ENCODE measurements at regions not wholly inside any gene's neighbourhood (a gene's known extent, or its start where the extent isn't known, plus 50 kb on each side); places are given as distances from the start of the nearest gene placed in this dataset.

- no peak for TF ChIP-seq POLR2A (IDR thresholded peaks at IDR 0.05; ENCODE audit: extremely low read depth, insufficient read length)
- TF ChIP-seq MYC (IDR thresholded peaks at IDR 0.05; ENCODE audit: low read depth, low read length), result no peak
- TF ChIP-seq MAX (IDR thresholded peaks at IDR 0.05; ENCODE audit: low read depth, low read length), result no peak
- TF ChIP-seq, protein P1, sequence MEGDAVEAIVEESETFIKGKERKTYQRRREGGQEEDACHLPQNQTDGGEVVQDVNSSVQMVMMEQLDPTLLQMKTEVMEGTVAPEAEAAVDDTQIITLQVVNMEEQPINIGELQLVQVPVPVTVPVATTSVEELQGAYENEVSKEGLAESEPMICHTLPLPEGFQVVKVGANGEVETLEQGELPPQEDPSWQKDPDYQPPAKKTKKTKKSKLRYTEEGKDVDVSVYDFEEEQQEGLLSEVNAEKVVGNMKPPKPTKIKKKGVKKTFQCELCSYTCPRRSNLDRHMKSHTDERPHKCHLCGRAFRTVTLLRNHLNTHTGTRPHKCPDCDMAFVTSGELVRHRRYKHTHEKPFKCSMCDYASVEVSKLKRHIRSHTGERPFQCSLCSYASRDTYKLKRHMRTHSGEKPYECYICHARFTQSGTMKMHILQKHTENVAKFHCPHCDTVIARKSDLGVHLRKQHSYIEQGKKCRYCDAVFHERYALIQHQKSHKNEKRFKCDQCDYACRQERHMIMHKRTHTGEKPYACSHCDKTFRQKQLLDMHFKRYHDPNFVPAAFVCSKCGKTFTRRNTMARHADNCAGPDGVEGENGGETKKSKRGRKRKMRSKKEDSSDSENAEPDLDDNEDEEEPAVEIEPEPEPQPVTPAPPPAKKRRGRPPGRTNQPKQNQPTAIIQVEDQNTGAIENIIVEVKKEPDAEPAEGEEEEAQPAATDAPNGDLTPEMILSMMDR (IDR thresholded peaks at IDR 0.05; ENCODE audit: low read depth, low read length), result no peak
- H3K4me3 ChIP-seq (ENCODE audit: low read depth, low read length), result no peak overlapping the region
- DNase-seq (ENCODE audit: low read depth), result no peak
Measured at GRCh38 chr6:100986921-100987320, 105.8 kb upstream of the ASCC3 start.

- H3K4me3 ChIP-seq (ENCODE audit: low read depth, low read length), result no peak overlapping the region
- TF ChIP-seq POLR2A (IDR thresholded peaks at IDR 0.05; ENCODE audit: extremely low read depth, insufficient read length) (no peak), MAX (IDR thresholded peaks at IDR 0.05; ENCODE audit: low read depth, low read length) (no peak), MYC (IDR thresholded peaks at IDR 0.05; ENCODE audit: low read depth, low read length) (no peak)
- TF ChIP-seq, protein P1 (IDR thresholded peaks at IDR 0.05; ENCODE audit: low read depth, low read length), result no peak
- DNase-seq (ENCODE audit: low read depth), result no peak
Measured at GRCh38 chr6:100987556-100987955, 106.4 kb upstream of the ASCC3 start.

GRCh38 chr6:100988391-100988984 is 107.4 kb upstream of the ASCC3 start:
- no peak for DNase-seq (ENCODE audit: low read depth)
- H3K4me3 ChIP-seq (ENCODE audit: low read depth, low read length), result no peak overlapping the region
- no peak for TF ChIP-seq MAX (IDR thresholded peaks at IDR 0.05; ENCODE audit: low read depth, low read length)
- TF ChIP-seq, protein P1 (IDR thresholded peaks at IDR 0.05; ENCODE audit: low read depth, low read length), result no peak
- TF ChIP-seq POLR2A (IDR thresholded peaks at IDR 0.05; ENCODE audit: extremely low read depth, insufficient read length), result no peak
- TF ChIP-seq MYC (IDR thresholded peaks at IDR 0.05; ENCODE audit: low read depth, low read length), result no peak

- TF ChIP-seq POLR2A (IDR thresholded peaks at IDR 0.05; ENCODE audit: extremely low read depth, insufficient read length) (no peak), MAX (IDR thresholded peaks at IDR 0.05; ENCODE audit: low read depth, low read length) (no peak), MYC (IDR thresholded peaks at IDR 0.05; ENCODE audit: low read depth, low read length) (no peak)
- TF ChIP-seq, protein P1 (IDR thresholded peaks at IDR 0.05; ENCODE audit: low read depth, low read length), result no peak
- no peak overlapping the region for H3K4me3 ChIP-seq (ENCODE audit: low read depth, low read length)
- DNase-seq (ENCODE audit: low read depth), result no peak
Measured at GRCh38 chr6:100990070-100990469, 108.9 kb upstream of the ASCC3 start.

DNA sequence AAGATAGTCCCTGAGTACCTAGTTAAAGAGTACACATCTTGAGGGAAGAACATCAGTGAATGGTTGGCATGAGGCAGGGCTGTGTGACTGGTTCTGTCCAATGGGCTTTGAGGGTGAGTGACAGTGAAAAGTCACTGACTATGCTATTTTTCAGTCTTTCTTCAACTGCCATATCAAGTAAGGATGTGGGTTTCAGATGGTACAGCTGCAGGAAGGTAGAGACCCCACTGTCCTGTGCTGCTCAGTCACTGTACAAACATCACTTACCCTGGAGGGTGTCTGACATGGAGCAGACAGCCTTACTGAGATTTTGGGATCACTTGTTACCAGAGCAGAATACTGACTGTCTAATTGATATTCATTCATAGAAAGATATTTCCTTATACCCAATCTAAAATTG is 115.3 kb upstream of the ASCC3 start:
- TF ChIP-seq, protein P1 (IDR thresholded peaks at IDR 0.05; ENCODE audit: low read depth, low read length), result no peak
- no peak for TF ChIP-seq MYC (IDR thresholded peaks at IDR 0.05; ENCODE audit: low read depth, low read length)
- TF ChIP-seq MAX (IDR thresholded peaks at IDR 0.05; ENCODE audit: low read depth, low read length), result no peak
- TF ChIP-seq POLR2A (IDR thresholded peaks at IDR 0.05; ENCODE audit: extremely low read depth, insufficient read length), result no peak
- no peak overlapping the region for H3K4me3 ChIP-seq (ENCODE audit: low read depth, low read length)
- DNase-seq (ENCODE audit: low read depth), result no peak
